ENCODE measurements at regions not wholly inside any gene's neighbourhood (a gene's known extent, or its start where the extent isn't known, plus 50 kb on each side); places are given as distances from the start of the nearest gene placed in this dataset.

GRCh38 chr5:58351190-58351589 is 108.7 kb downstream of the PLK2 start:
- TF ChIP-seq CTCF (conservative IDR thresholded peaks at IDR 0.05; ENCODE audit: low read depth, low read length) (no peak), EZH2 (IDR thresholded peaks at IDR 0.05; ENCODE audit: borderline replicate concordance, low read depth, low read length, poor library complexity, severe bottlenecking) (no peak)
